Neural crest cell (in vitro differentiated cells): ENCODE measurements at regions not wholly inside any gene's neighbourhood (a gene's known extent, or its start where the extent isn't known, plus 50 kb on each side); places are given as distances from the start of the nearest gene placed in this dataset.
"Not testable (repeated sequence)": the region's sequence is repeated elsewhere in the genome, so short reads cannot be mapped to it uniquely, and the experiment has no call there.

ENCODE experiments used
- DNase-seq: peaks from one replicate; pipeline ENCODE4 v3.0.0; 2021; ENCODE audit warnings: low read depth, mixed read lengths, low spot score
- H3K27ac Mint-ChIP-seq: one replicate; pipeline ENCODE4 v1.8.0; 2021; ENCODE audit warnings: mild to moderate bottlenecking, mixed read lengths; ENCODE audit not compliant: unreplicated experiment
- H3K27me3 Mint-ChIP-seq: 2 replicates; pipeline ENCODE4 v1.8.0; 2021; ENCODE audit warnings: low read depth, mild to moderate bottlenecking, mixed read lengths
- H3K36me3 Mint-ChIP-seq: 2 replicates; pipeline ENCODE4 v1.8.0; 2021; ENCODE audit warnings: low read depth, mild to moderate bottlenecking, mixed read lengths
- H3K4me1 Mint-ChIP-seq: 2 replicates; pipeline ENCODE4 v1.8.0; 2021; ENCODE audit warnings: mixed read lengths
- H3K4me3 Mint-ChIP-seq: one replicate; pipeline ENCODE4 v1.8.0; 2021; ENCODE audit warnings: mild to moderate bottlenecking, mixed read lengths
- H3K9me3 Mint-ChIP-seq: 2 replicates; pipeline ENCODE4 v1.8.0; 2021; ENCODE audit warnings: mixed read lengths
- CTCF ChIP-seq: fragments of 200-600 bp; sonication (generic); conservative IDR thresholded peaks from 2 replicates; pipeline ENCODE4 v1.5.0; 2021; ENCODE audit warnings: antibody characterized with exemption, mild to moderate bottlenecking

DNA sequence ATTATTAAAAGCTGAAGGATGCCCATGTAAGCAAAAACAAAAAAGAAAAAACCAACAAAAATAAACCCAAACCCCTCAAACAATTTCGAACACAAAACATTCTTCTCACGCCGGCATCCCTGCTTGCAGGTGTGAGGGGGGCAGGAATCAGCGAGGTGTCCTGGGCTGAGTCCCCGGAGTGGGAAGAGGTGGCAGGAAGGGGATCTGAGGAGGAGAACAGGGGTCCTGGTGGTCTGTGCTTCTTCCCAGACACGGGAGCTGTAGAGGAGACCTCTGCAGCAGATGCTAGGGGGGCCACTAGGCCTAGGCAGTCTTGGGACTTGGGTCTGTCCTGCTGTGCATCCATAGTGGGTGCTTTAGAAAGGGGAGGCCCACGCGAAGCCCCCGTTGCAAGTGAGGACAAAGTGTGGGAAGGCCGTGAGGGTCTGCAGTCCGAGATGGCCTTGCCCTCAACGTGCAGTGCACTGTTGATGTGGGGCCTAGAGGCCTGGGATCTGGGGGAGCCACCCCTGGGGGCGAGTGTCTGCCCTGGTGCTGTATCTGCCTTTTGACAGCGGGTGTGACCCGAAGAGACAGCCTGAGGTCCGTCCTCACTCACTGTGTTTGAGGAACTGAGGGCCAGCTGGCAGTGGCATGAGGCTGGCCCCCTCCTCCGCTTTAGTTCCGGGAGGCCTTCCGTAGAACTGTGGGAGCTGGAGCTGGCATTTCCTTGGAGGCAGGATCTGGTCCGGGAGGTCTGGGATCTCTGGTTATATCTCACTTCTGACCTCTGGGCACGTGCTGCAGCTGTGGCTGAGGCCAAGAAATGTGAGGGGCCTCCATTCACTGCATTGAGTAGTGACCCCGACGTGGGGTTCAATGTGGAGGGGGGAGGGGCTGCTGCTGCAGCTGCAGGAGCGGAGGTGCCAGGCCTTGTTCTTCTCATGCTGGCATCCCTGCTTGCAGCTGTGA is 1371.5 kb downstream of the CDH12 start:
- H3K27ac Mint-ChIP-seq: peak overlapping the region; percentile 70
- not testable (repeated sequence) for H3K9me3 Mint-ChIP-seq, DNase-seq, H3K27me3 Mint-ChIP-seq
- H3K36me3 Mint-ChIP-seq: peaks cover 12% of the 10 kb centered on the region
- peaks cover 19% of the 10 kb centered on the region for H3K4me1 Mint-ChIP-seq
- H3K4me3 Mint-ChIP-seq: peak overlapping the region; percentile 41

- not testable (repeated sequence) for H3K4me3 Mint-ChIP-seq, DNase-seq, H3K27me3 Mint-ChIP-seq, H3K9me3 Mint-ChIP-seq, H3K27ac Mint-ChIP-seq
- H3K36me3 Mint-ChIP-seq: peaks cover 12% of the 10 kb centered on the region
- H3K4me1 Mint-ChIP-seq: peaks cover 19% of the 10 kb centered on the region
Measured at GRCh38 chr5:21480054-21480453, 1373.1 kb downstream of the CDH12 start.

- H3K4me3 Mint-ChIP-seq, H3K9me3 Mint-ChIP-seq, DNase-seq, H3K4me1 Mint-ChIP-seq, H3K27ac Mint-ChIP-seq, H3K27me3 Mint-ChIP-seq: not testable (repeated sequence)
- peaks cover 20% of the 10 kb centered on the region for H3K36me3 Mint-ChIP-seq
Measured at GRCh38 chr5:21473981-21474380, 1379.2 kb downstream of the CDH12 start.

DNA sequence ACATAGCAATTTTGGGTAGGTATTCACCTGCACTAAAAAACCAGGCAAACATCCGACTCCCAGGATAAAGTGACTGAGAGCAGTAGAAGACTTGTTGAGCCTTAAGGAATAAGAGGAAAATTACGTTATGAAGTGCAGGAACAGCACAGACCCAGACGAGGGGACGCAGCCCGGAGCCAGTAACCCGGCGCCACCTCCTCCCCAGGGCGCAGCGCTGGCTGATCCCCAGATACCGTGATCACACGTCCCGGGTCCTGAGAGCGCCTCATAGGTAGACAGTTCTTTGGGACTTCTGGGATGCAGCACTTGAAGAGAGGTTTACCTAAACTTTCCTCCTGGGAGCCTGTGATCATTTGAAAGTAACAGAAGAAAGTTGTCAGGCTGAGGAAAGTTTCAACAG is 1379.7 kb downstream of the CDH12 start:
- H3K27me3 Mint-ChIP-seq, H3K9me3 Mint-ChIP-seq, H3K4me3 Mint-ChIP-seq, H3K4me1 Mint-ChIP-seq, DNase-seq, H3K27ac Mint-ChIP-seq: not testable (repeated sequence)
- H3K36me3 Mint-ChIP-seq: peaks cover 17% of the 10 kb centered on the region

GRCh38 chr5:21471691-21472090 is 1381.5 kb downstream of the CDH12 start:
- H3K36me3 Mint-ChIP-seq: peaks cover 17% of the 10 kb centered on the region
- H3K4me1 Mint-ChIP-seq, H3K27me3 Mint-ChIP-seq, H3K9me3 Mint-ChIP-seq, H3K27ac Mint-ChIP-seq, DNase-seq, H3K4me3 Mint-ChIP-seq: not testable (repeated sequence)

- H3K27ac Mint-ChIP-seq: not testable (repeated sequence)
- H3K36me3 Mint-ChIP-seq: peaks cover 17% of the 10 kb centered on the region
- peak; percentile 56 for DNase-seq
Measured at GRCh38 chr5:21469523-21470101, 1383.5 kb downstream of the CDH12 start.

GRCh38 chr5:21467544-21467943 is 1385.6 kb downstream of the CDH12 start:
- H3K4me3 Mint-ChIP-seq, DNase-seq, H3K27me3 Mint-ChIP-seq, H3K9me3 Mint-ChIP-seq, H3K27ac Mint-ChIP-seq, H3K4me1 Mint-ChIP-seq: not testable (repeated sequence)
- peaks cover 13% of the 10 kb centered on the region for H3K36me3 Mint-ChIP-seq

More at GRCh38 chr5:21469523-21470101, 1383.5 kb downstream of the CDH12 start:
- peak; percentile 62 for TF ChIP-seq CTCF
- not testable (repeated sequence) for H3K4me1 Mint-ChIP-seq, H3K4me3 Mint-ChIP-seq, H3K9me3 Mint-ChIP-seq, H3K27me3 Mint-ChIP-seq

- H3K27me3 Mint-ChIP-seq, DNase-seq, H3K4me1 Mint-ChIP-seq, H3K36me3 Mint-ChIP-seq, H3K9me3 Mint-ChIP-seq: not testable (repeated sequence)
- Mint-ChIP-seq H3K27ac (peak overlapping the region; percentile 87), H3K4me3 (peak overlapping the region; percentile 94)
Measured at GRCh38 chr5:21459744-21460073, 1393.4 kb downstream of the CDH12 start.

GRCh38 chr5:21452449-21452848 is 1400.7 kb downstream of the CDH12 start:
- no peaks in the 10 kb centered on the region for H3K4me1 Mint-ChIP-seq
- DNase-seq: no peak
- TF ChIP-seq CTCF: no peak
- no peak overlapping the region for H3K4me3 Mint-ChIP-seq
- peaks cover 6% of the 10 kb centered on the region for H3K27me3 Mint-ChIP-seq
- peaks cover 6% of the 10 kb centered on the region for H3K36me3 Mint-ChIP-seq
- peaks cover 5% of the 10 kb centered on the region for H3K9me3 Mint-ChIP-seq
- H3K27ac Mint-ChIP-seq: no peak overlapping the region
